K562 (cell line): ENCODE measurements at regions not wholly inside any gene's neighbourhood (a gene's known extent, or its start where the extent isn't known, plus 50 kb on each side); places are given as distances from the start of the nearest gene placed in this dataset.

Source experiments
- CREB3 ChIP-seq: fragments of 450-650 bp; conservative IDR thresholded peaks from 2 replicates; pipeline ENCODE4 v1.6.1; 2016; ENCODE audit warnings: missing genetic modification characterization, low read depth, mild to moderate bottlenecking, missing compliant biosample characterization, moderate library complexity
- NCOA2 ChIP-seq, 2 experiments: fragments of 450-650 bp; IDR thresholded peaks; 2 replicates each; pipeline ENCODE4 v1.6.1; 2018; ENCODE audit warnings: mild to moderate bottlenecking in 2 of 2, moderate library complexity in 1 of 2; ENCODE audit not compliant: partially characterized antibody in 2 of 2
- PCBP1 ChIP-seq: fragments of 200-400 bp; formaldehyde crosslinking; IDR thresholded peaks from 2 replicates; pipeline ENCODE4 v1.6.1; 2018; ENCODE audit warnings: mild to moderate bottlenecking, low read depth, low read length; ENCODE audit not compliant: poor library complexity, severe bottlenecking
- REST ChIP-seq, 2 experiments: fragments of 450-650 bp; formaldehyde crosslinking in 1 of 2; IDR thresholded peaks; 2 replicates each; pipeline versions ENCODE4 v1.4.0 to v1.6.1; 2014 to 2020; ENCODE audit warnings: mild to moderate bottlenecking in 2 of 2, borderline replicate concordance in 1 of 2, low read depth in 1 of 2
- XRCC5 ChIP-seq: fragments of 200-400 bp; formaldehyde crosslinking; IDR thresholded peaks from 2 replicates; pipeline ENCODE4 v1.6.1; 2017; ENCODE audit warnings: low read depth, mild to moderate bottlenecking, low read length
- ZNF146 ChIP-seq: IDR thresholded peaks from one replicate; pipeline ENCODE4 v1.6.1; 2018; ENCODE audit warnings: missing compliant biosample characterization; ENCODE audit not compliant: unreplicated experiment
- ZNF280B ChIP-seq: fragments of 250-450 bp; sonication (Bioruptor Pico); IDR thresholded peaks from 2 replicates; pipeline ENCODE4 v1.5.1; 2021; ENCODE audit warnings: mild to moderate bottlenecking
- ZNF407 ChIP-seq: fragments of 450-650 bp; IDR thresholded peaks from 2 replicates; pipeline ENCODE4 v1.6.1; 2016; ENCODE audit warnings: low read depth

- no peak for TF ChIP-seq ZNF407
- no peak for TF ChIP-seq PCBP1
- no peak for TF ChIP-seq ZNF146 (CRISPR knock-in tag)
- TF ChIP-seq REST (IDR thresholded peaks at IDR 0.05; ENCODE audit: borderline replicate concordance): no peak
- no peak for TF ChIP-seq REST (CRISPR knock-in tag; IDR thresholded peaks at IDR 0.05; ENCODE audit: low read depth)
- TF ChIP-seq CREB3 (tag): no peak
- no peak for TF ChIP-seq ZNF280B (CRISPR knock-in tag)
- no peak for TF ChIP-seq XRCC5
- TF ChIP-seq NCOA2 (IDR thresholded peaks at IDR 0.05; ENCODE audit: partially characterized antibody in 2 of 2): no peak
These were observed 130.6 kb downstream of the NOL4 start (continued) for GRCh38 chr18:34094148-34094547.
